Neural progenitor cell (in vitro differentiated cells): ENCODE measurements at regions not wholly inside any gene's neighbourhood (a gene's known extent, or its start where the extent isn't known, plus 50 kb on each side); places are given as distances from the start of the nearest gene placed in this dataset.

Experiments
- DNase-seq: peaks from one replicate; pipeline ENCODE4 v3.0.0-alpha.2; 2016; ENCODE audit warnings: low spot score
- H2AFZ ChIP-seq: fragments of 200-600 bp; sonication (generic); replicated peaks from 2 replicates; pipeline ENCODE4 v1.6.1; 2016; ENCODE audit warnings: antibody characterized with exemption
- H3F3A ChIP-seq: fragments of 200-600 bp; sonication (generic); 2 replicates; pipeline ENCODE4 v1.6.1; 2016; ENCODE audit warnings: antibody characterized with exemption, low read depth
- H3K27ac ChIP-seq: fragments of 200-600 bp; sonication (generic); 2 replicates; pipeline ENCODE4 v1.5.1; 2016; ENCODE audit warnings: mild to moderate bottlenecking
- H3K27me3 ChIP-seq: fragments of 200-600 bp; sonication (generic); 2 replicates; pipeline ENCODE4 v1.6.1; 2016; ENCODE audit warnings: mild to moderate bottlenecking, moderate library complexity
- H3K36me3 ChIP-seq: fragments of 200-600 bp; sonication (generic); 2 replicates; pipeline ENCODE4 v1.5.1; 2016
- H3K4me1 ChIP-seq: fragments of 200-600 bp; sonication (generic); 2 replicates; pipeline ENCODE4 v1.6.1; 2016; ENCODE audit warnings: mixed run types
- H3K4me2 ChIP-seq: fragments of 200-600 bp; sonication (generic); 2 replicates; pipeline ENCODE4 v1.6.1; 2016
- H3K4me3 ChIP-seq: fragments of 200-600 bp; sonication (generic); 2 replicates; pipeline ENCODE4 v1.5.1; 2016
- H3K79me2 ChIP-seq: fragments of 200-600 bp; sonication (generic); 2 replicates; pipeline ENCODE4 v1.6.1; 2016; ENCODE audit warnings: low read depth
- H3K9ac ChIP-seq: fragments of 200-600 bp; sonication (generic); 2 replicates; pipeline ENCODE4 v1.6.1; 2016
- H3K9me3 ChIP-seq: fragments of 200-600 bp; sonication (generic); 2 replicates; pipeline ENCODE4 v1.5.1; 2016; ENCODE audit warnings: low read depth
- H4K20me1 ChIP-seq: fragments of 200-600 bp; sonication (generic); 2 replicates; pipeline ENCODE4 v1.6.1; 2016; ENCODE audit warnings: low read depth
- H3K27ac Mint-ChIP-seq: 3 replicates; pipeline ENCODE4 v1.8.0; 2021; ENCODE audit warnings: mixed read lengths
- H3K27me3 Mint-ChIP-seq: 2 replicates; pipeline ENCODE4 v1.8.0; 2022; ENCODE audit warnings: low read depth, mild to moderate bottlenecking, inconsistent platforms, moderate library complexity, mixed read lengths; ENCODE audit not compliant: insufficient read depth
- H3K36me3 Mint-ChIP-seq: 3 replicates; pipeline ENCODE4 v1.8.0; 2021; ENCODE audit warnings: mixed read lengths
- H3K4me1 Mint-ChIP-seq: 3 replicates; pipeline ENCODE4 v1.8.0; 2021; ENCODE audit warnings: mixed read lengths
- H3K4me3 Mint-ChIP-seq: 3 replicates; pipeline ENCODE4 v1.8.0; 2021; ENCODE audit warnings: mild to moderate bottlenecking, moderate library complexity, mixed read lengths
- H3K9me3 Mint-ChIP-seq: 3 replicates; pipeline ENCODE4 v1.8.0; 2020; ENCODE audit warnings: mixed read lengths
- EZH2 ChIP-seq: fragments of 200-600 bp; sonication (generic); IDR thresholded peaks from 2 replicates; pipeline ENCODE4 v1.6.1; 2017; ENCODE audit warnings: antibody characterized with exemption, mild to moderate bottlenecking, moderate library complexity
- EZH2phosphoT487 ChIP-seq: fragments of 200-600 bp; sonication (generic); IDR thresholded peaks from 2 replicates; pipeline ENCODE4 v1.6.1; 2017; ENCODE audit warnings: antibody characterized with exemption
- TF ChIP-seq, protein P1 (sequence below): fragments of 200-600 bp; sonication (generic); IDR thresholded peaks from 2 replicates; pipeline ENCODE4 v1.5.1; 2017; ENCODE audit warnings: antibody characterized with exemption, mild to moderate bottlenecking

GRCh38 chr6:169859978-169860703 lies 108.7 kb downstream of the ERMARD start:
- H3K9me3 Mint-ChIP-seq = peaks cover 20% of the 10 kb centered on the region
- Histone ChIP-seq H3K27ac (no peak overlapping the region), H2AFZ (no peak overlapping the region), H3K9ac (no peak overlapping the region), H4K20me1 (no peaks in the 10 kb centered on the region), H3K4me1 (no peaks in the 10 kb centered on the region), H3K27me3 (no peaks in the 10 kb centered on the region), H3K4me2 (no peak overlapping the region), H3K9me3 (no peaks in the 10 kb centered on the region), H3K36me3 (no peaks in the 10 kb centered on the region), H3K79me2 (no peaks in the 10 kb centered on the region), H3F3A (no peaks in the 10 kb centered on the region), H3K4me3 (no peak overlapping the region)
- H3K36me3 Mint-ChIP-seq = no peaks in the 10 kb centered on the region
- H3K27ac Mint-ChIP-seq = no peak overlapping the region
- TF ChIP-seq EZH2phosphoT487 (no peak), EZH2 (no peak)
- TF ChIP-seq, protein P1, sequence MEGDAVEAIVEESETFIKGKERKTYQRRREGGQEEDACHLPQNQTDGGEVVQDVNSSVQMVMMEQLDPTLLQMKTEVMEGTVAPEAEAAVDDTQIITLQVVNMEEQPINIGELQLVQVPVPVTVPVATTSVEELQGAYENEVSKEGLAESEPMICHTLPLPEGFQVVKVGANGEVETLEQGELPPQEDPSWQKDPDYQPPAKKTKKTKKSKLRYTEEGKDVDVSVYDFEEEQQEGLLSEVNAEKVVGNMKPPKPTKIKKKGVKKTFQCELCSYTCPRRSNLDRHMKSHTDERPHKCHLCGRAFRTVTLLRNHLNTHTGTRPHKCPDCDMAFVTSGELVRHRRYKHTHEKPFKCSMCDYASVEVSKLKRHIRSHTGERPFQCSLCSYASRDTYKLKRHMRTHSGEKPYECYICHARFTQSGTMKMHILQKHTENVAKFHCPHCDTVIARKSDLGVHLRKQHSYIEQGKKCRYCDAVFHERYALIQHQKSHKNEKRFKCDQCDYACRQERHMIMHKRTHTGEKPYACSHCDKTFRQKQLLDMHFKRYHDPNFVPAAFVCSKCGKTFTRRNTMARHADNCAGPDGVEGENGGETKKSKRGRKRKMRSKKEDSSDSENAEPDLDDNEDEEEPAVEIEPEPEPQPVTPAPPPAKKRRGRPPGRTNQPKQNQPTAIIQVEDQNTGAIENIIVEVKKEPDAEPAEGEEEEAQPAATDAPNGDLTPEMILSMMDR = no peak
- DNase-seq = no peak
- H3K4me3 Mint-ChIP-seq = no peak overlapping the region
- peaks cover 8% of the 10 kb centered on the region for H3K4me1 Mint-ChIP-seq
- peaks cover 7% of the 10 kb centered on the region for H3K27me3 Mint-ChIP-seq

DNA sequence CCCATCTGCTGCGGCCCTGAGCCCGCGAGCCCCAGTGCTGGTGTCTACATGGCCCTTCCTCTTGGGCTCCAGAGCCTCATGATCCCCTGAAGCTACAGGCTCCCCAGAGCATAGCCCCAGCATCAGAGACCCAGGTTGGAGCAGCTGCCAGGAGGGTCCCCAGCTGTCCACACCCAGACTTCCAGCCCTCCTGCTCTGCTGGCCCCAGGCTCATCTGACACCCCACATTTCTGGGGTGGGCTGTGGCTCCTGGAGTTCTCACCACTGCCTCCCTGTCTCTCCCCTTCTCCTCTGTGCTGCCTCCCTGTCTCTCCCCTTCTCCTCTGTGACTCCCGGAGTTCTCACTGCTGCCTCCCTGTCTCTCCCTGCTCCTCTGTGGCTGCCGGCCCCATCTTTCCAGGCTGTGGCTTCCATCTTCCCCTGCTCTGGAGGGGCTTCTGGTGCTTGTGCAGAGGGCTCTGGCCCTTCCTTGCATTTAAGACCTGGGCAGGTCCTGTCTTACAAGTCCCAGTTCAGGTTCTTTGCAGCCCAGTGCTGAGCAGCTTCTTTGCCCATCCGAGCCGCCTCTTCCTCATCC lies 108.1 kb downstream of the ERMARD start:
- H3K27ac Mint-ChIP-seq = peak overlapping the region; percentile 46
- H3K36me3 Mint-ChIP-seq = no peaks in the 10 kb centered on the region
- H3K9me3 ChIP-seq = no peaks in the 10 kb centered on the region
- TF ChIP-seq EZH2 = no peak
- TF ChIP-seq, protein P1 = no peak
- TF ChIP-seq EZH2phosphoT487 = no peak
- H3K79me2 ChIP-seq = no peaks in the 10 kb centered on the region
- no peak for DNase-seq
- no peak overlapping the region for H3K4me3 ChIP-seq
- H4K20me1 ChIP-seq = no peaks in the 10 kb centered on the region
- peaks cover 20% of the 10 kb centered on the region for H3K9me3 Mint-ChIP-seq
- H3K4me3 Mint-ChIP-seq = no peak overlapping the region
- no peak overlapping the region for H3K27ac ChIP-seq
- H2AFZ ChIP-seq = no peak overlapping the region
- no peaks in the 10 kb centered on the region for H3K27me3 ChIP-seq
- H3K4me2 ChIP-seq = no peak overlapping the region
- H3K4me1 ChIP-seq = no peaks in the 10 kb centered on the region
- H3K9ac ChIP-seq = no peak overlapping the region
- H3K36me3 ChIP-seq = no peaks in the 10 kb centered on the region
- no peaks in the 10 kb centered on the region for H3F3A ChIP-seq
- peaks cover 7% of the 10 kb centered on the region for H3K27me3 Mint-ChIP-seq
- peaks cover 4% of the 10 kb centered on the region for H3K4me1 Mint-ChIP-seq

DNA sequence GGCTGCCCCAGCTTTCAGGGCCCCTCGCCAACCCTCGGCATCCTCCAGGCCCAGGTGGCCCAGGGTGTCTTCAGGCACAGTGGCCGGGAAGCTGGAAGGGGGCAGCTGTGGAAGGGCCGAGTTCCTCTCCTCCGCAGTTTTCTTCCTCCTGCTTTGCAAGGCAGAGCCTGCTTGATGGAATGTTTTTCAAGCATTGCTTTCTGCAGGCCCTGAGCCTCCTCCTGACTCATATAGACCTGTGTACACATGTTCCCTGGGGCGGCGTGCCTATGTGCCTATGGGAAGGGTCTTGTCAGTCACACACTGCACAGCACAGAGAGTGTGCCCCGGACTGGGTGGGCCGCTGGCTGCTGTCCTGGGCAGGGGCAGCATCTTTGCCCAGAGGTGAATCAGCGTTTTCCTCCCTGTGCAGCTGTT lies 107.5 kb downstream of the ERMARD start:
- Histone ChIP-seq H2AFZ (no peak overlapping the region), H3K27ac (no peak overlapping the region), H3K9me3 (no peaks in the 10 kb centered on the region), H4K20me1 (no peaks in the 10 kb centered on the region), H3K4me2 (no peak overlapping the region), H3K36me3 (no peaks in the 10 kb centered on the region), H3K9ac (no peak overlapping the region), H3K4me1 (no peaks in the 10 kb centered on the region), H3F3A (no peaks in the 10 kb centered on the region), H3K27me3 (no peaks in the 10 kb centered on the region), H3K4me3 (no peak overlapping the region), H3K79me2 (no peaks in the 10 kb centered on the region)
- DNase-seq = no peak
- Mint-ChIP-seq H3K4me1 (peaks cover 4% of the 10 kb centered on the region), H3K27ac (no peak overlapping the region), H3K9me3 (peaks cover 20% of the 10 kb centered on the region), H3K36me3 (no peaks in the 10 kb centered on the region), H3K4me3 (no peak overlapping the region), H3K27me3 (peaks cover 7% of the 10 kb centered on the region)
- TF ChIP-seq, protein P1 = no peak
- no peak for TF ChIP-seq EZH2phosphoT487
- no peak for TF ChIP-seq EZH2
